GM12865 (cell line): ENCODE measurements at regions not wholly inside any gene's neighbourhood (a gene's known extent, or its start where the extent isn't known, plus 50 kb on each side); places are given as distances from the start of the nearest gene placed in this dataset.
"Not testable (repeated sequence)": the region's sequence is repeated elsewhere in the genome, so short reads cannot be mapped to it uniquely, and the experiment has no call there.

Source experiments
- DNase-seq: peaks from one replicate; pipeline ENCODE4 v3.0.0; 2010; ENCODE audit warnings: low read depth
- H3K4me3 ChIP-seq: 2 replicates; pipeline ENCODE4 v1.5.1; 2011; ENCODE audit warnings: mild to moderate bottlenecking, low read depth, low read length, control low read depth
- TF ChIP-seq, protein P1 (sequence below): IDR thresholded peaks from 2 replicates; pipeline ENCODE4 v1.5.1; 2011; ENCODE audit warnings: low read length, control low read depth, low read depth, inconsistent platforms; ENCODE audit not compliant: insufficient read depth; ENCODE audit errors: missing control alignments

DNA sequence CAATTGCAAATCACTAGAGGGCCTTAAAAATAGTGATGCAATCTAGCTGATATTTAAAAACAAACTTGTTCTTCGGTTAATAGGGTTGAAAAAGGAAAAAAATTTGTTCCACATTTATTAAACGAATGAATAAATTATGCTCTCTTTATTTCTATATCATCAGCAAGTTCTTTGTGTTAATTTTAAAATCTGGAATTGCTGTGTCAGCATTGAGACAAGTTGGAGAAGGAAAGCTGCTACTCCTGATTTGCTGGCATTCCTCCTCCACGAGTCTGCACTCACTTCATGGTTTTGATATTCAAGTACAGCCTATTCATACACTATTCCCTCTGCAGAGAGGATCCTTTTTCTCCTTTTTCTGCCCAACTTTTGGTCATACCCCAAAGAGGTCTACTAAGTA lies 117.6 kb downstream of the MRPL39 start:
- no peak overlapping the region for H3K4me3 ChIP-seq
- TF ChIP-seq, protein P1, sequence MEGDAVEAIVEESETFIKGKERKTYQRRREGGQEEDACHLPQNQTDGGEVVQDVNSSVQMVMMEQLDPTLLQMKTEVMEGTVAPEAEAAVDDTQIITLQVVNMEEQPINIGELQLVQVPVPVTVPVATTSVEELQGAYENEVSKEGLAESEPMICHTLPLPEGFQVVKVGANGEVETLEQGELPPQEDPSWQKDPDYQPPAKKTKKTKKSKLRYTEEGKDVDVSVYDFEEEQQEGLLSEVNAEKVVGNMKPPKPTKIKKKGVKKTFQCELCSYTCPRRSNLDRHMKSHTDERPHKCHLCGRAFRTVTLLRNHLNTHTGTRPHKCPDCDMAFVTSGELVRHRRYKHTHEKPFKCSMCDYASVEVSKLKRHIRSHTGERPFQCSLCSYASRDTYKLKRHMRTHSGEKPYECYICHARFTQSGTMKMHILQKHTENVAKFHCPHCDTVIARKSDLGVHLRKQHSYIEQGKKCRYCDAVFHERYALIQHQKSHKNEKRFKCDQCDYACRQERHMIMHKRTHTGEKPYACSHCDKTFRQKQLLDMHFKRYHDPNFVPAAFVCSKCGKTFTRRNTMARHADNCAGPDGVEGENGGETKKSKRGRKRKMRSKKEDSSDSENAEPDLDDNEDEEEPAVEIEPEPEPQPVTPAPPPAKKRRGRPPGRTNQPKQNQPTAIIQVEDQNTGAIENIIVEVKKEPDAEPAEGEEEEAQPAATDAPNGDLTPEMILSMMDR = no peak
- DNase-seq = no peak

DNA sequence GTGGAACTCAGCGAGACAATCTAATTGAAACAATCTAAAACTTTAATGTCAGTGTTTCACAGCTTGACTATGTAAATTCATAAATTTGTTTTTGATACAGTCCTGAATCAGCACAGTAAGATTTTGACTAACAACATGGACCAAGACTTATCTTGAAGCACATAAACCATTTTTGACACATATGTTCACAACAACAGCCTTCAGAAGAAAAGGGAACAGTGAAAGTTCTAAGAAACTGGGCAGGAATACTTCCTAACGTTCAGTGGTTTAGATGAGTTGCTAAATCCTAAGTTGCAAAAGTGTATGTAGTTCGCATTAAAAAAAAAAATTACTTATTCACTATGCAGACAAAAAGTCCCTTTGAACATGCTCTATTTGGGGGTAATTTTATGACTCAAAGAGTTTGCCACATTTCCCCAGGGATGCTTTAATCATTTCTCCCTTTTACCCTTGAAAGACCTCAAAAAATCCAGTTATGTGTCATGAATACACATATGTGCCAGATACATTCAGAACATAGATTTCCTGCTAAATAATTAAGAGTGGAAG lies 120.2 kb downstream of the MRPL39 start:
- peak overlapping the region; percentile 52 for H3K4me3 ChIP-seq
- DNase-seq = peak; percentile 90
- TF ChIP-seq, protein P1 = no peak

DNA sequence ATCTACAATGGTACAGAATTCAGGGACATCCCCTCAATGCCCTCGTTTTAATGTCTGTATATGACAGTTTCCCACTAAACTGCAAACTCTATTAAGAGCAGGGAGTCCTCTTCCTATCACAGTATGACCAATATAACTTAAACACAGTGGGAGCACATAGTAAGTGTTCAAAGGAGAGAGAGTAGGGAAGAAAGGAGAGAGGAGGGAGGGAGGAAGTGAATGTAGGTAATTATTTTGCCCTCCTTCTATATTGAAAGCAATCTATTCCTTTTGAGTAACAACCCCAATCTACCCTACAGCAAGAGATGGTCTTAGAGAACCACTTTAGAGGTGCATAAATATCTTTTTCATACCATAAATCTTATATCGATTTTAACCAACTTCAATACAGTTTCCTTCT lies 121.4 kb downstream of the MRPL39 start:
- DNase-seq = no peak
- H3K4me3 ChIP-seq = peak overlapping the region; percentile 52
- TF ChIP-seq, protein P1 = no peak

DNA sequence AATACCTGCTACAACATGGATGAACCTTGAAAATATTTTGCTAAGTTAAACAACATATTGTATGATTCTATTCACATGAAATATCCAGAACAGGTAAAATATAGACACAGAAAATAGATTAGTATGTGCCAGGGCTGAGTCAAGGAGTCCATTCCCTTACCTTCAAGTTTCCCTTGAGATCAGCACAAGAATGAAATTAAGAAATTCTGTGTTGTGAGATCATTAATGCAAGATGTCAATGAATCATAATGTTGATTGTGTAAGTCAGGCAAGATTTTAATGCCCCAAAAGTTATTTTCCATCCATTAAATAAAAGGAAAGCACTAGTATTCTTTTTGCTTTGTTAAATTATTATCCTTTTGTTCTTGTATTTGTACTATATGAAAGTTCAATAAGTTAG lies 139.4 kb downstream of the MRPL39 start:
- DNase-seq = no peak
- H3K4me3 ChIP-seq = no peak overlapping the region
- TF ChIP-seq, protein P1 = no peak

DNA sequence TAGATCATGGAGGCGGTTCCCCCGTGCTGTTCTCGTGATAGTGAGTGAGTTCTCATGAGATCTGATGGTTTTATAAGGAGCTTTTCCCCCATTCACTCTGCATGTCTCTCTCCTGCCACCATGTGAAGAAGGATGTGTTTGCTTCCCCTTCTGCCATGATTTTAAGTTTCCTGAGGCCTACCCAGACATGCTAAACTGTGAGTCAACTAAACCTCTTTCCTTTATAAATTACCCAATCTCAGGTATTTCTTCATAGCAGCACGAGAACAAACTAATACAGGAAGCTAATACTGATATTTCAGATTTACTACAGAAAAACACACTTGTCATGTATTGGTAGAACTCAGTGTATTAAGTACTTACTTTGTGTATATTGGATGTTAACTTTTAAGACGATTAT lies 140.2 kb downstream of the MRPL39 start:
- not testable (repeated sequence) for DNase-seq

DNA sequence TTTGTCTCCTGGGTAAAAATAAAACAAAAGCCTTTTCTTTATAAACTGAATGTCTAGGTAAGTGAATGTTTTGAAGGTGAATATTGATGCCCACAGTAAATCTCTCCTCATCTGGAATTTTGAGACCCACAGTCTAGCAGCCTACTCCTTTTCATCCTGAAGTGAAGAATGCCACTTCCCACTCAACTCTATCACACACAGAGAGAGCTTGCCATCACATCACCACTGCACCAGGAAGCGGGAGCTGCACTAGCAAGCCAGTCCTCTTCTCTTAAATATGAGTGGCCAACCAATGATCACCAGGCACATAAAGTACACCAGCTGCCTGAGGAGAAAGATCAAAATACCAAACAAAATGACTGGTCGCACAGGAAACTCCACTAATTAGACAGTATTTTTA lies 140.8 kb downstream of the MRPL39 start:
- TF ChIP-seq, protein P1 = no peak
- DNase-seq = no peak

More for the DNA sequence above, 140.2 kb downstream of the MRPL39 start:
- not testable (repeated sequence) for H3K4me3 ChIP-seq

DNA sequence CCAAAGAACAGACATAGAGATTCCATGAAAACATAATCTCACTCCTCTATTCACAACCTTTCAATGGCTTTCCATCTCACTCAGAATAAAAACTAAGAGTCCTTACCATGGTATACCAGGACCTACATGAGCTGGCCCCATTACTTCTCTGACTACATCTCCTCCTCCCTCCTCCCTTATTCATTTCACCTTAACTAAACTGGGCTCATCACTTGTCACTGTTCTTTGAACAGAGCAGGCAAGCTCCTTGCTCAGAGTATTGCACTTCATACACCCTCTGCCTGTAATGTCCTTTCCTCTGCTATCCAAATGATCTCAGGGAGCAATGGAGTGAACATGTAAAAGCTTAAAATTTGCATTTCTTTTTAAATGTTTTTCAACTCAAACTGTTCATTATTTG lies 142.0 kb downstream of the MRPL39 start:
- H3K4me3 ChIP-seq = peak overlapping the region; percentile 59
- no peak for DNase-seq
- TF ChIP-seq, protein P1 = no peak

More for the DNA sequence above, 140.8 kb downstream of the MRPL39 start:
- no peak overlapping the region for H3K4me3 ChIP-seq
